NCI-H1436 treated with DMSO at 0.1 percent for 48 hours (cell line): ENCODE measurements at regions not wholly inside any gene's neighbourhood (a gene's known extent, or its start where the extent isn't known, plus 50 kb on each side); places are given as distances from the start of the nearest gene placed in this dataset.
"Not testable (repeated sequence)": the region's sequence is repeated elsewhere in the genome, so short reads cannot be mapped to it uniquely, and the experiment has no call there.

Source experiments
- DNase-seq: peaks from one replicate; lab custom pipeline; 2025; lab: John Stamatoyannopoulos, UW

GRCh38 chr18:70600225-70600925, 311.5 kb downstream of the SOCS6 start:
- DNase-seq, result no peak

GRCh38 chr18:70598406-70598805, 309.6 kb downstream of the SOCS6 start:
- no peak for DNase-seq

GRCh38 chr18:70582981-70583380, 294.1 kb downstream of the SOCS6 start:
- DNase-seq, result no peak

GRCh38 chr18:70578480-70578879, 289.6 kb downstream of the SOCS6 start:
- DNase-seq, result no peak

GRCh38 chr18:70577023-70577420, 288.2 kb downstream of the SOCS6 start:
- DNase-seq, result no peak

GRCh38 chr18:70576276-70577022, 287.6 kb downstream of the SOCS6 start:
- no peak for DNase-seq

- DNase-seq, result not testable (repeated sequence)
Measured at GRCh38 chr18:70574951-70575350, 286.1 kb downstream of the SOCS6 start.

- not testable (repeated sequence) for DNase-seq
Measured at GRCh38 chr18:70569647-70570046, 280.8 kb downstream of the SOCS6 start.

- DNase-seq, result no peak
Measured at GRCh38 chr18:70559446-70559845, 270.6 kb downstream of the SOCS6 start.

GRCh38 chr18:70558371-70558770, 269.5 kb downstream of the SOCS6 start:
- DNase-seq, result no peak

- peak; percentile 44 for DNase-seq
Measured at GRCh38 chr18:70554854-70555445, 266.1 kb downstream of the SOCS6 start.

- DNase-seq, result peak; percentile 7
Measured at GRCh38 chr18:70553936-70554260, 265.1 kb downstream of the SOCS6 start.

GRCh38 chr18:70553245-70553935, 264.5 kb downstream of the SOCS6 start:
- DNase-seq, result no peak

GRCh38 chr18:70536370-70537062, 247.7 kb downstream of the SOCS6 start:
- DNase-seq, result no peak

GRCh38 chr18:70535041-70535440, 246.2 kb downstream of the SOCS6 start:
- DNase-seq, result no peak

GRCh38 chr18:70525322-70525721, 236.5 kb downstream of the SOCS6 start:
- DNase-seq, result not testable (repeated sequence)

- no peak for DNase-seq
Measured at GRCh38 chr18:70523792-70524182, 234.9 kb downstream of the SOCS6 start.

GRCh38 chr18:70523035-70523791, 234.4 kb downstream of the SOCS6 start:
- no peak for DNase-seq

GRCh38 chr18:70522183-70522680, 233.4 kb downstream of the SOCS6 start:
- DNase-seq, result no peak

- no peak for DNase-seq
Measured at GRCh38 chr18:70520867-70521266, 232.0 kb downstream of the SOCS6 start.

- no peak for DNase-seq
Measured at GRCh38 chr18:70513502-70514171, 224.8 kb downstream of the SOCS6 start.
